SK-N-SH treated with all-trans-retinoic acid at 6 μM for 48 hours (cell line): ENCODE measurements at regions not wholly inside any gene's neighbourhood (a gene's known extent, or its start where the extent isn't known, plus 50 kb on each side); places are given as distances from the start of the nearest gene placed in this dataset.

Source experiments
- RARB ChIP-seq: fragments of 250-450 bp; sonication (Bioruptor Pico); IDR thresholded peaks from 2 replicates; pipeline ENCODE4 v1.8.0; 2021; ENCODE audit warnings: mild to moderate bottlenecking, moderate library complexity
- ZFP30 ChIP-seq: fragments of 450-650 bp; formaldehyde crosslinking; IDR thresholded peaks from 2 replicates; pipeline ENCODE4 v1.5.0; 2022; ENCODE audit warnings: mild to moderate bottlenecking, moderate library complexity
- ZNF565 ChIP-seq: fragments of 450-650 bp; formaldehyde crosslinking; conservative IDR thresholded peaks from 2 replicates; pipeline ENCODE4 v1.5.0; 2020; ENCODE audit warnings: low read depth, mild to moderate bottlenecking, moderate library complexity
- TF ChIP-seq, protein P1 (sequence below): fragments of 250-450 bp; sonication (Bioruptor Pico); IDR thresholded peaks from 2 replicates; pipeline ENCODE4 v1.5.0; 2020; ENCODE audit warnings: mild to moderate bottlenecking, moderate library complexity

- TF ChIP-seq, protein P1, sequence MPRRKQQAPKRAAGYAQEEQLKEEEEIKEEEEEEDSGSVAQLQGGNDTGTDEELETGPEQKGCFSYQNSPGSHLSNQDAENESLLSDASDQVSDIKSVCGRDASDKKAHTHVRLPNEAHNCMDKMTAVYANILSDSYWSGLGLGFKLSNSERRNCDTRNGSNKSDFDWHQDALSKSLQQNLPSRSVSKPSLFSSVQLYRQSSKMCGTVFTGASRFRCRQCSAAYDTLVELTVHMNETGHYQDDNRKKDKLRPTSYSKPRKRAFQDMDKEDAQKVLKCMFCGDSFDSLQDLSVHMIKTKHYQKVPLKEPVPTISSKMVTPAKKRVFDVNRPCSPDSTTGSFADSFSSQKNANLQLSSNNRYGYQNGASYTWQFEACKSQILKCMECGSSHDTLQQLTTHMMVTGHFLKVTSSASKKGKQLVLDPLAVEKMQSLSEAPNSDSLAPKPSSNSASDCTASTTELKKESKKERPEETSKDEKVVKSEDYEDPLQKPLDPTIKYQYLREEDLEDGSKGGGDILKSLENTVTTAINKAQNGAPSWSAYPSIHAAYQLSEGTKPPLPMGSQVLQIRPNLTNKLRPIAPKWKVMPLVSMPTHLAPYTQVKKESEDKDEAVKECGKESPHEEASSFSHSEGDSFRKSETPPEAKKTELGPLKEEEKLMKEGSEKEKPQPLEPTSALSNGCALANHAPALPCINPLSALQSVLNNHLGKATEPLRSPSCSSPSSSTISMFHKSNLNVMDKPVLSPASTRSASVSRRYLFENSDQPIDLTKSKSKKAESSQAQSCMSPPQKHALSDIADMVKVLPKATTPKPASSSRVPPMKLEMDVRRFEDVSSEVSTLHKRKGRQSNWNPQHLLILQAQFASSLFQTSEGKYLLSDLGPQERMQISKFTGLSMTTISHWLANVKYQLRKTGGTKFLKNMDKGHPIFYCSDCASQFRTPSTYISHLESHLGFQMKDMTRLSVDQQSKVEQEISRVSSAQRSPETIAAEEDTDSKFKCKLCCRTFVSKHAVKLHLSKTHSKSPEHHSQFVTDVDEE (CRISPR knock-in tag): no peak
- no peak for TF ChIP-seq ZFP30 (CRISPR knock-in tag)
- no peak for TF ChIP-seq RARB (CRISPR knock-in tag)
- TF ChIP-seq ZNF565: no peak
Observed at GRCh38 chr6:168915242-168915641, 338.4 kb downstream of the THBS2 start.
